Sigmoid colon (tissue), 6 donors: ENCODE measurements at regions not wholly inside any gene's neighbourhood (a gene's known extent, or its start where the extent isn't known, plus 50 kb on each side); places are given as distances from the start of the nearest gene placed in this dataset.

ENCODE experiments used
- DNase-seq: peaks from one replicate; pipeline ENCODE4 v3.0.0-alpha.2; 2019
- H3K27ac ChIP-seq, 4 donors: fragments of 200-600 bp; sonication (generic); one replicate each; pipeline ENCODE4 v1.5.1; 2016 to 2019; ENCODE audit warnings: mild to moderate bottlenecking in 1 of 4
- H3K27me3 ChIP-seq, 3 donors: fragments of 200-600 bp; sonication (generic); one replicate each; pipeline ENCODE4 v1.5.1; 2019; ENCODE audit warnings: mild to moderate bottlenecking in 1 of 3
- H3K36me3 ChIP-seq, 4 donors: fragments of 200-600 bp; sonication (generic); one replicate each; pipeline ENCODE4 v1.5.1; 2016 to 2019
- H3K4me1 ChIP-seq, 4 donors: fragments of 200-600 bp; sonication (generic); one replicate each; pipeline ENCODE4 v1.5.1; 2017 to 2019
- H3K4me3 ChIP-seq, 4 donors: fragments of 200-600 bp; sonication (generic); one replicate each; pipeline ENCODE4 v1.5.1; 2017 to 2019; ENCODE audit warnings: mild to moderate bottlenecking in 2 of 4, moderate library complexity in 1 of 4
- H3K9me3 ChIP-seq, 4 donors: fragments of 200-600 bp in 3 of 4; sonication (generic) in 3 of 4; one replicate each; pipeline versions ENCODE4 v1.5.1 to v1.6.1; 2013 to 2019
- CTCF ChIP-seq, 4 experiments: fragments of 450-650 bp in 3 of 4; fragments of 200-600 bp in 1 of 4; IDR thresholded peaks; one replicate each; pipeline ENCODE4 v1.5.1; 2016 to 2019; ENCODE audit warnings: antibody characterized with exemption in 4 of 4, mild to moderate bottlenecking in 3 of 4, moderate library complexity in 2 of 4
- EP300 ChIP-seq, 4 donors: sonication (generic); formaldehyde crosslinking; IDR thresholded peaks; one replicate each; pipeline ENCODE4 v1.6.1; 2017; ENCODE audit warnings: antibody characterized with exemption in 4 of 4
- POLR2A ChIP-seq, 2 donors: fragments of 450-650 bp; IDR thresholded peaks; one replicate each; pipeline ENCODE4 v1.6.1; 2016; ENCODE audit warnings: antibody characterized with exemption in 2 of 2, mild to moderate bottlenecking in 2 of 2, moderate library complexity in 2 of 2
- POLR2AphosphoS5 ChIP-seq, 4 donors: sonication (generic); formaldehyde crosslinking; IDR thresholded peaks; one replicate each; pipeline ENCODE4 v1.6.1; 2017; ENCODE audit warnings: antibody characterized with exemption in 4 of 4
- WGBS, 2 donors: extraction: QIAGEN DNeasy Blood & Tissue Kit; methylation state at CpG; one replicate each; pipeline ENCODE4 v1.1.7; 2013; 5-methylcytosine and 5-hydroxymethylcytosine counted together
- intact Hi-C: fragments of 100-400 bp; cut with DNase I; formaldehyde crosslinking; loops from one replicate; pipeline ENCODE4 v1.15.1; 2023
- donor health status: healthy with polysubstance abuse.
- donor health status: healthy.

- Histone ChIP-seq H3K27ac (no peak overlapping the region), H3K27me3 (no peaks in the 10 kb centered on the region), H3K36me3 (no peaks in the 10 kb centered on the region), H3K4me3 (no peak overlapping the region), H3K4me1 (no peaks in the 10 kb centered on the region), H3K9me3 (no peaks in the 10 kb centered on the region)
- intact Hi-C loops: no loop called here
- TF ChIP-seq EP300 (IDR thresholded peaks at IDR 0.05) (no peak), POLR2AphosphoS5 (IDR thresholded peaks at IDR 0.05) (no peak), POLR2A (IDR thresholded peaks at IDR 0.05) (no peak), CTCF (IDR thresholded peaks at IDR 0.05) (no peak)
- DNase-seq: no peak
- WGBS, 2 donors: 70 to 77% methylated on average over 1 of the region's 1 CpG
Measured at GRCh38 chr12:4086481-4086880, 187.1 kb upstream of the CCND2 start.

- no peak for DNase-seq
- 71 to 78% methylated on average over 8 of the region's 8 CpGs for WGBS, 2 donors
- Histone ChIP-seq H3K36me3 (no peaks in the 10 kb centered on the region), H3K4me1 (no peaks in the 10 kb centered on the region), H3K27me3 (no peaks in the 10 kb centered on the region), H3K27ac (no peak overlapping the region), H3K4me3 (no peak overlapping the region), H3K9me3 (no peaks in the 10 kb centered on the region)
- no peak for TF ChIP-seq CTCF (IDR thresholded peaks at IDR 0.05)
- TF ChIP-seq EP300 (IDR thresholded peaks at IDR 0.05): no peak
- TF ChIP-seq POLR2A (IDR thresholded peaks at IDR 0.05): no peak
- no peak for TF ChIP-seq POLR2AphosphoS5 (IDR thresholded peaks at IDR 0.05)
- intact Hi-C loops: no loop called here
Measured at GRCh38 chr12:4084573-4084972, 189.0 kb upstream of the CCND2 start.

GRCh38 chr12:4082809-4083403, 190.7 kb upstream of the CCND2 start:
- H3K9me3 ChIP-seq: no peaks in the 10 kb centered on the region
- H3K36me3 ChIP-seq: no peaks in the 10 kb centered on the region
- intact Hi-C loops: no loop called here
- WGBS, 2 donors: 72 to 89% methylated on average over 13 of the region's 13 CpGs
- TF ChIP-seq POLR2A (IDR thresholded peaks at IDR 0.05): no peak
- no peak for TF ChIP-seq POLR2AphosphoS5 (IDR thresholded peaks at IDR 0.05)
- TF ChIP-seq CTCF (IDR thresholded peaks at IDR 0.05): no peak
- TF ChIP-seq EP300 (IDR thresholded peaks at IDR 0.05): no peak
- no peaks in the 10 kb centered on the region for H3K27me3 ChIP-seq
- H3K4me1 ChIP-seq: no peaks in the 10 kb centered on the region
- H3K27ac ChIP-seq: no peak overlapping the region
- no peak for DNase-seq
- no peak overlapping the region for H3K4me3 ChIP-seq

GRCh38 chr12:4080213-4080612, 193.3 kb upstream of the CCND2 start:
- no peaks in the 10 kb centered on the region for H3K4me1 ChIP-seq
- H3K36me3 ChIP-seq: no peaks in the 10 kb centered on the region
- WGBS, 2 donors: 48 to 73% methylated on average over 1 of the region's 1 CpG
- H3K27ac ChIP-seq: no peak overlapping the region
- H3K4me3 ChIP-seq: no peak overlapping the region
- DNase-seq: no peak
- TF ChIP-seq CTCF (IDR thresholded peaks at IDR 0.05): no peak
- TF ChIP-seq POLR2AphosphoS5 (IDR thresholded peaks at IDR 0.05): no peak
- TF ChIP-seq EP300 (IDR thresholded peaks at IDR 0.05): no peak
- H3K27me3 ChIP-seq: no peaks in the 10 kb centered on the region
- intact Hi-C loops: no loop called here
- no peaks in the 10 kb centered on the region for H3K9me3 ChIP-seq

- intact Hi-C loops: no loop called here
- 90 to 91% methylated on average over 4 of the region's 4 CpGs for WGBS, 2 donors
- Histone ChIP-seq H3K4me1 (no peaks in the 10 kb centered on the region), H3K27me3 (no peaks in the 10 kb centered on the region), H3K27ac (no peak overlapping the region), H3K36me3 (no peaks in the 10 kb centered on the region), H3K4me3 (no peak overlapping the region), H3K9me3 (no peaks in the 10 kb centered on the region)
- no peak for DNase-seq
- TF ChIP-seq POLR2A (IDR thresholded peaks at IDR 0.05) (no peak), EP300 (IDR thresholded peaks at IDR 0.05) (no peak), CTCF (IDR thresholded peaks at IDR 0.05) (no peak), POLR2AphosphoS5 (IDR thresholded peaks at IDR 0.05) (no peak)
Measured at GRCh38 chr12:4074129-4074528, 199.4 kb upstream of the CCND2 start.
